Rectal smooth muscle tissue (tissue), 1 donor: ENCODE measurements at regions not wholly inside any gene's neighbourhood (a gene's known extent, or its start where the extent isn't known, plus 50 kb on each side); places are given as distances from the start of the nearest gene placed in this dataset.
A peak's percentile ranks its signal among the peaks of the same experiment; 100 is the strongest.

Source experiments
- H3K27ac ChIP-seq: one replicate; pipeline ENCODE4 v1.7.0; 2013; ENCODE audit warnings: low read depth, low read length, inconsistent platforms
- H3K27me3 ChIP-seq: one replicate; pipeline ENCODE4 v1.7.0; 2013; ENCODE audit warnings: low read length; ENCODE audit not compliant: control insufficient read depth, insufficient read depth
- H3K36me3 ChIP-seq: one replicate; pipeline ENCODE4 v1.7.0; 2013; ENCODE audit warnings: low read length; ENCODE audit not compliant: control insufficient read depth, insufficient read depth
- H3K4me1 ChIP-seq: one replicate; pipeline ENCODE4 v1.7.0; 2013; ENCODE audit warnings: low read length; ENCODE audit not compliant: control insufficient read depth, insufficient read depth
- H3K4me3 ChIP-seq: one replicate; pipeline ENCODE4 v1.7.0; 2013; ENCODE audit warnings: low read length
- H3K9ac ChIP-seq: one replicate; pipeline ENCODE4 v1.7.0; 2013; ENCODE audit warnings: low read length

DNA sequence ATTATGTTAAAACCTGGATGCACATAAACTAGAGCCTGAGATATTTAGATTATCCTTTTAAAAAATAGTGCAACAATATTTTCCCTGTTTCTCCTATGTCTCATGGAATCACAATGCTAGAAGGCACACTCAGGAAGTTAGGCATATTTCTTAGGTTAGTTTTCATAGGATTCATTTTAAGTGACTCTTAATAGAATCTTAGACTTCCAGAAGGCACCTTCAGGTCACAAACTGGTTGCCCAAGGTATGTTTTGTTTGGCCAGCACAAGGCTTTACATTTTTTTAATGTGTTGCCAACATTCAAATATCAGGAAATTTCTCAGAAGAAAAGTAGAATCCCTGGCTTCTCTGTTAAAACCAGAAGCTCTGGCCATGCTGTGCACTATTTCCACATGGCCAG, 129.3 kb downstream of the LNPK start:
- H3K4me3 ChIP-seq, result no peak overlapping the region
- H3K36me3 ChIP-seq, result no peaks in the 10 kb centered on the region
- H3K27me3 ChIP-seq, result no peaks in the 10 kb centered on the region
- H3K27ac ChIP-seq, result no peak overlapping the region
- H3K9ac ChIP-seq, result no peak overlapping the region
- H3K4me1 ChIP-seq, result no peaks in the 10 kb centered on the region

DNA sequence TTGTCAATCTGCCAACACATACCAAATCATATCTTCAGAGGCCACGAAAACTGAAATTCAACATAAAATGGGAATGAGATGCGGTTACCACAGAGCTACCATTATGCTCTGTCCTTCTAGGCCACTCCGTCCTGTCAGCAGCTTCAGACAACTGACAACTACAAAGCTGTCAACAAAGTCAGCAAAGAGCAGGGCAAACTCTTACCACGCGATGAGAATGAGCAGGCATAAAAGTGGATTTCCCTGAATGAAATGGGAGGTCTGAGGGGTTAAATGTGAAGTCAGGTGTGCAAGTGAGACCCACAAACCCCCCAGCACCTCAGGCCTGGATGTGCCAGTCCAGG, 130.1 kb downstream of the LNPK start:
- Histone ChIP-seq H3K27me3 (no peaks in the 10 kb centered on the region), H3K27ac (no peak overlapping the region), H3K9ac (no peak overlapping the region), H3K4me1 (no peaks in the 10 kb centered on the region), H3K4me3 (no peak overlapping the region), H3K36me3 (no peaks in the 10 kb centered on the region)

DNA sequence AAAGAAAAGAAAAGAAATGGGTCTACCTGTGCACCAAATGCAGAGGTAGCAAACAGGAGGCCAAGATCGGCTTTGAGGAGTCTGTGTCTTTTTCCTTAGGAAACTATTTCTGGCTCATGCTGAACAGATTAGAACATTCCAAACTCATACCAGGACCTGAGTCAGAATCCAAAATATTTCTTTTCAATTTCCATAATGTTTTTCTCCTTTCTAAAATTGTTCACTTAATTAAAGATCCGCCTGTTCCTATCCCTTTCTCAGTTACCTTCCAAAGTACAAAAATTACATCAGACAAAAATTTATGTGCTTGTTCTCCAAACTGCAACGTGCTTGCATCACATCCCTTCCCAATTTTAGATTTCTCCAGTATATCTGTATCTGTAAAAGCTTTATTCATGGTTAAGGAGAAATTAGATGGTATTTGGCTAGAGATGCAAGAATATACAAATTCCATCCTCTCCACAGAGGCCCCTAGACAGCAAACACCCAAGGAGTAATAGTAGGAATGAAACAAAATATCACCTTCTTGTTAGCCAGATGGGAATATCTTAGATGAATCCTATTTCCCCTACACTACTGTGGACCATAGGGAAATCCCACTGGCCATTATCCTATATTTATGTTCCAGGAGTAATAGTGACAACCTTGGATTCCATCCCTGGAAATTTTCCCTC, 130.6 kb downstream of the LNPK start:
- no peaks in the 10 kb centered on the region for H3K4me1 ChIP-seq

DNA sequence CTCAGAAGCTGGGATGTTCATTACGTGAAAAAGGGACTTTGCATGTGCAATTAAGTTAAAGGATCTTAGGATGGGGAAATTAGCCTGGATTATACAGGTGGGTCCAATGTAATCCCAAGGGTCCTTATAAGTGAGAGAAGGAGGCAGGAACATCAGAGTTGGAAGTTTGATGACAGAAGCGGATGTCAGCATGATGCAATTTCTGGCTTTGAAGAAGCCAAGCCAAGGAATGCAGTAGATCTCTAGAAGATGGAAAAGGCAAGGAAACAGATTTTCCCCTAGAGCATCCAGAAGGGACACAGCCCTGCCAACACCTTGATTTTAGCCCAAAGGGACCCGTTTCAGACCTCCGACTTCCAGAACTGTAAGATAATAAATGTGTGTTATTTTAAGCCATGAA, 136.4 kb downstream of the LNPK start:
- Histone ChIP-seq H3K9ac (no peak overlapping the region), H3K4me3 (no peak overlapping the region), H3K27me3 (no peaks in the 10 kb centered on the region), H3K27ac (no peak overlapping the region), H3K4me1 (no peaks in the 10 kb centered on the region), H3K36me3 (no peaks in the 10 kb centered on the region)

More for the DNA sequence above, 130.6 kb downstream of the LNPK start:
- Histone ChIP-seq H3K9ac (no peak overlapping the region), H3K36me3 (no peaks in the 10 kb centered on the region), H3K27me3 (no peaks in the 10 kb centered on the region), H3K4me3 (no peak overlapping the region), H3K27ac (no peak overlapping the region)

DNA sequence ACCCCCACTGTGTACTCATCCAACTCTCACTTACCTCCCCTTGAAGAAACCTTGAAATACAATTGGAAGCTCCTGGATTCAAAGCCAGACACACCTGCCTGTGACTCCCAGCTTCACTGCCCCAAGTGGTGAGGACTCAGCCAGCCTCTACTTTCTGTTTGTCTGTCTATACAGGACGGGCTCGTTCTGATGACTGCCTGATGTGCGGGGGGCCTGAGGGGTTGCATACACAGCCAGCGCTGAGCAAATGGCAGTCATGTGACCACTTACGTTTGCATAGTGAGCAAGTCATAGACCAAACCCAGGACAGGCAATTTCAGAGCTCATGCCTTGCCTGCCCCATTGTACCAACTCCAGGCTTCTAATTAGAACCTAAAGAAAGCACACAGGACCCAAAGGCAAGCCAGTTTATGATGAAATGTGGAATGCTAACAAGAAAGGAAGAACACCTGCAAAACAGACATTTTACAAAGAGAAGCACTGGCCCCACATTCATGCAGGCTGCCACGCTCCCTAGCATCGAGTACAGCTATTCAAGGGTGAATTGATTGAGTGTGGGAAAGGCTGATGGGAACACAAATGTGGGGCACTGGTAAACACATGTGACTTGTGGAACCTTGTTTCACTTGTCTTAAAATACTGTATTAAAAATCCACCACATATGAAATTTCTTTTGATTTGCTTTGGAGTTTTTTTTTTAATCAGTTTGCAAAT, 137.8 kb downstream of the LNPK start:
- H3K27ac ChIP-seq, result no peak overlapping the region
- no peak overlapping the region for H3K4me3 ChIP-seq
- H3K4me1 ChIP-seq, result no peaks in the 10 kb centered on the region
- no peak overlapping the region for H3K9ac ChIP-seq
- no peaks in the 10 kb centered on the region for H3K27me3 ChIP-seq
- H3K36me3 ChIP-seq, result no peaks in the 10 kb centered on the region

DNA sequence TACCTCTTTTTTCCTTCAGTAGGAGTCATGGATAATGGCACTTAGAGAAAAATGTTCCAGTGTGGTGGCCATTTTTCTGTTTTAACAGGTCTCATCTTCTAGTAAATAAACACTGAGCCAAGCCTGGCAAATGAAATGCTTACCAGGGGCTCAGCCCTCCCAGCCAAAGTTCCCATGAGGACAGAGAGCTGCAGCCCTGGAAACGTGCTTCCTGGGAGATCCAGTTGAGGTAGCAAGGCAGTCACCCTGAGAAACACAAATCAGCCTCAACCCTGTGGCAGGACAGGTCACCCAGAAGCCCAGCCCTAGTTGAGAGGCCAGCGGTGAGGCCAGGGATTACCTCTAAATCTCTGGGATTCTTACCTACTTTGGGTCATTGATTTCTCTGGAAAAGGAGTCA, 140.1 kb downstream of the LNPK start:
- Histone ChIP-seq H3K4me1 (no peaks in the 10 kb centered on the region), H3K4me3 (no peak overlapping the region)

DNA sequence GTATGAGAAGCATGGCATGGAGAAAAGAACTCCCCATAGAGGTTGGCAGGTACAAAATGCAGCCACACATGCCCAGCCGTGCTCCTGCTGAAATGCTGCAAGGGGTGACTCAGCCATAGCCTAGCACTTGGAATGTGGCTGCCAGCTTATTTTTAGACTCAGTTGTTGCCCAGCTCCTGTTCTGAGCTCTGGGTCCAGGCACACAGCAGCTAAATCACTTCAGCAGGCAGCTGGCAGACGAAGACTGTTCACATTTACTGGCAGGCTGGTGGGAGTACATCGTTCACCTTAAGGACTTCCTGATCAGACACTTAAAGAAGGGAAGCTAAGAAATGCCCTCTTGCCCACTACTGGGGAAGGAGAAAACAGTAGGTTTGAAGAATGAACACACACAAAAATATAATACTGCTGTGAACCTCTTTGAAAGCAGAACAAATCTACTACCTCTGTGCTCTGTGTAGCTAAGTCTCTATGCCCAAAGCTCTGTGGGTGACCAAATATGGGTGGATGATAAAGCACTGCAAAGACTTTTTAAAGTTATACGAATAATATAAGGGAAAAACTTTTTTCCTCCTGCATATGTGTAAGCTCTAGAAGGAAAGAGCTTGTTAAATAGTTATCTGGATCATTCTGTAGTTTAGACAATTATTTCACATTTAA, 146.1 kb downstream of the LNPK start:
- peak overlapping the region; percentile 22 for H3K4me3 ChIP-seq
- H3K36me3 ChIP-seq, result no peaks in the 10 kb centered on the region
- H3K27me3 ChIP-seq, result no peaks in the 10 kb centered on the region
- H3K4me1 ChIP-seq, result peaks cover 18% of the 10 kb centered on the region
- H3K27ac ChIP-seq, result peak overlapping the region; percentile 83
- no peak overlapping the region for H3K9ac ChIP-seq

More for the DNA sequence above, 140.1 kb downstream of the LNPK start:
- H3K27ac ChIP-seq, result no peak overlapping the region
- H3K27me3 ChIP-seq, result no peaks in the 10 kb centered on the region
- no peak overlapping the region for H3K9ac ChIP-seq
- H3K36me3 ChIP-seq, result no peaks in the 10 kb centered on the region

DNA sequence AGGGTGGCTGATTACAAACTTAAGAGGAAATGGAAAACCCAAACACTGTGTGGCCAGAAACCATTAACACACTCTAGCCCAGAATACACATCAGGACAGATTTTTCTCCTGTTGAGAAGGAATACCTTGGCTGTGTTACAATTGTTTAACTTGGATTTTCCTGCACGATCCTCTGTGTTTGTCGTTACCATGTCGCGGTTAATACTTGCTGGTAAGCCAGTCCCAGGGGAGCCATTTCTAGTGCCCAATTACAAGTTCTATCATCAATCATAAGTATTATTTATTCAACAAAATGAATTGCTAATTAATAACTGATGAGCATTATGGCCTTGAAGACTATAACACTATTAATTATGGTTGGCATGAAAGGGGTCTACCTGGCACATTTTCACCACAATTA, 146.8 kb downstream of the LNPK start:
- Histone ChIP-seq H3K36me3 (no peaks in the 10 kb centered on the region), H3K4me3 (no peak overlapping the region), H3K27ac (no peak overlapping the region), H3K9ac (no peak overlapping the region), H3K27me3 (no peaks in the 10 kb centered on the region), H3K4me1 (peaks cover 18% of the 10 kb centered on the region)

DNA sequence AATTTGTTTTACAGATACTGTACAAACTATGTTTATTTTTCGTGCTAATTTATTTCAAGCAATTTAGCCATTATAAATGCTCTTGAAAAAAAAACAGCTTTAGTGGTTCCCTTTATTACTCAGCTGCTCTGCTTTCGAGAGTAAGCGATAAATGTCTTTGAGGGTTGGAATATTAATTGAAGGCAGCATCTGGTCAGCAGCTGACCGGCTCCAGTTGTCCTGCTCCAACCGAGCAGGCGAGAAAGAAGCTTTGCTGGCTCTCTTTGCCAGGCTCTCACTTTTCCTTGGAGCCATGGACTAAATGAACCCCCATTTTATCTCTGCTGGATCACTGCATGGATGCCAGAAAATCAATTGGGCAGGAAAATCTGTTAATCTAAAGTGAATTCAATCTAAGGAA, 147.4 kb downstream of the LNPK start:
- Histone ChIP-seq H3K27me3 (no peaks in the 10 kb centered on the region), H3K27ac (no peak overlapping the region)

DNA sequence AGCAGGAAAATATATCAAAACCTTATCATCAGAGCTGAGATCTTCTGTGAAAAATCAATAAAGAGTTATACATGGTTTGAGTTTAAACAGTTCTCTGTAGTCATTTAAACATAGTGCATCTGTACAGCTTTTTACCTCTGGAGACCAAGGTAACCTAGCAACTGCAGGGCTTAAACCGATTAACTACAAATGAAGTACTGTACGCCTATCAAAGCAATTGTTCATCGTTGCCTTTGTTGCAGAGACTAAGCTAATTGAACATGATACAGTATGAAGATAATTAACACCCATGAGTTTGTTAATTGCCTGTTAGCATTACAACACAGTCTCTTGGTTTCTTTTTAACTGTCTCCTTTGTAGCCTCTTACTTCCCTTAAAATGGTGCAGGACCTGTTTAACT, 147.9 kb downstream of the LNPK start:
- Histone ChIP-seq H3K4me1 (peaks cover 18% of the 10 kb centered on the region), H3K27ac (no peak overlapping the region), H3K36me3 (no peaks in the 10 kb centered on the region), H3K4me3 (no peak overlapping the region), H3K27me3 (no peaks in the 10 kb centered on the region), H3K9ac (no peak overlapping the region)

More for the DNA sequence above, 147.4 kb downstream of the LNPK start:
- Histone ChIP-seq H3K9ac (no peak overlapping the region), H3K36me3 (no peaks in the 10 kb centered on the region), H3K4me3 (no peak overlapping the region), H3K4me1 (peaks cover 18% of the 10 kb centered on the region)

DNA sequence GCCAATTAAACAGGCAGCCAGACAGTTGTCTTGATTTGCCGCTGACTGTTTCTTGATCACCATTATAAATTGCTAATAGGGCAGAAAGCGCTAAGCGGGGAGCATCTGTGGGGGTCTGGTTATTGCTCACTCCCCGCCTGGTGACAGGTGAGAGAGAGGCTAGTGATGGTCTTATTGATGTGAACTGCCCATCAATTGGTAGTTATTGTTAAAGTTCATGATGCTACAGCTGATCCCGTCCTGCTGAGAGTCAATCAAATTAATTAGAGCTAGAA, 148.5 kb downstream of the LNPK start:
- Histone ChIP-seq H3K9ac (no peak overlapping the region), H3K27ac (no peak overlapping the region), H3K4me1 (peaks cover 18% of the 10 kb centered on the region), H3K4me3 (no peak overlapping the region), H3K27me3 (no peaks in the 10 kb centered on the region), H3K36me3 (no peaks in the 10 kb centered on the region)

DNA sequence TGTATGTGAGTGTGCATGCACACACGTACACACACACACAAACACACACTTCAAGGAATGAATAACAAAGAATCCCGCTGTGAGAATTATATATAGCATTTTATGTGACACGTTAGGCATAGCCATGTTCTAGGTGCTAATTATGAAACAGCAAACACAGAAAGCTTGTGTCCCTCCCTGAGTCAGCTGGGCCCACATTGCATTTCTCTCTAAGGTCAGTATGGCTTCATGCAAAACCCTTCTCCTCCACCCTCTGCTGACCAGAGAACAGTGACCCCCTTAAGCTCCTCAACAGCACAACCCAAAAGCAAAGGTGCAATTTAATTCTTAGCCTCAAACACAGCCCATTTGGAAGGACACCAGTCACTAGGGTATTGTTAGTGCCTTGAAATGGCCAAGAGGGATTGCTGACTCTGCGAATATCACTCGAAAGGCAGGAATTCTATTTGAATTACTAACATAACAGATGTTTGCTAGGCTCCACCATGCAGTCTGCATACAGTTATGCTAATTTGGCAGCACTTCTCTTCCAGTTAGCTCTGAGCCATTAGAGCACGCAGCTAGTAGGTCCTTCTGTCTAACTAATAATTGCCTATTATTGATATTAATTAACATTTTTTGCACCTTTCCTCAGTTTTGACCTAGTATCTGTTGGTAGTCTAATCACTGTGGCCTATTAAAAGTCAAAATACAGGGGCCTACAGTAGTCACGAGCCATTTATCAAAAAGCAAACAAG, 149.0 kb downstream of the LNPK start:
- Histone ChIP-seq H3K4me1 (peaks cover 18% of the 10 kb centered on the region), H3K27me3 (no peaks in the 10 kb centered on the region), H3K27ac (no peak overlapping the region), H3K4me3 (no peak overlapping the region), H3K36me3 (no peaks in the 10 kb centered on the region), H3K9ac (no peak overlapping the region)
